Naive thymus-derived CD8-positive, alpha-beta T cell (primary cell): ENCODE measurements at regions not wholly inside any gene's neighbourhood (a gene's known extent, or its start where the extent isn't known, plus 50 kb on each side); places are given as distances from the start of the nearest gene placed in this dataset.
"Not testable (repeated sequence)": the region's sequence is repeated elsewhere in the genome, so short reads cannot be mapped to it uniquely, and the experiment has no call there.

Source experiments
- ATAC-seq, 2 donors: fragments of 150-1000 bp; cut with Tn5 transposase in 1 of 2; sonication (Bioruptor Pico), chemical (Tn5 transposase) in 1 of 2; 1 replicate in 1 of 2; 2 replicates in 1 of 2; pipeline ENCODE4 v1.10.0; 2021; ENCODE audit warnings: mild to moderate bottlenecking in 2 of 2, moderate library complexity in 2 of 2
- POLR2A ChIA-PET: fragments of 350-600 bp; sonication (Branson Sonifier 250); formaldehyde crosslinking; loops from one replicate; lab custom pipeline; 2021; ENCODE audit warnings: antibody characterized with exemption; lab: Charles Lee
- DNase-seq, 10 donors: peaks; one replicate each; pipeline versions ENCODE4 v3.0.0 to v3.0.0-alpha.2; 2020 to 2022
- H3K27ac Mint-ChIP-seq, 10 donors: one replicate each; pipeline ENCODE4 v1.8.0; 2020 to 2022; ENCODE audit warnings: mild to moderate bottlenecking in 10 of 10, mixed read lengths in 10 of 10, moderate library complexity in 4 of 10, inconsistent platforms in 1 of 10
- H3K27me3 Mint-ChIP-seq, 5 donors: one replicate each; pipeline ENCODE4 v1.8.0; 2021 to 2022; ENCODE audit warnings: mixed read lengths in 5 of 5
- H3K36me3 Mint-ChIP-seq, 3 donors: one replicate each; pipeline ENCODE4 v1.8.0; 2020 to 2022; ENCODE audit warnings: mixed read lengths in 3 of 3, mild to moderate bottlenecking in 2 of 3, inconsistent platforms in 1 of 3
- H3K4me1 Mint-ChIP-seq, 4 donors: one replicate each; pipeline ENCODE4 v1.8.0; 2021 to 2022; ENCODE audit warnings: mixed read lengths in 4 of 4
- H3K4me3 Mint-ChIP-seq, 10 donors: one replicate each; pipeline ENCODE4 v1.8.0; 2020 to 2022; ENCODE audit warnings: mild to moderate bottlenecking in 10 of 10, mixed read lengths in 10 of 10, moderate library complexity in 6 of 10, inconsistent platforms in 1 of 10
- H3K9me3 Mint-ChIP-seq, 9 donors: one replicate each; pipeline ENCODE4 v1.8.0; 2020 to 2022; ENCODE audit warnings: mixed read lengths in 9 of 9, mild to moderate bottlenecking in 3 of 9, inconsistent platforms in 1 of 9, moderate library complexity in 1 of 9

DNA sequence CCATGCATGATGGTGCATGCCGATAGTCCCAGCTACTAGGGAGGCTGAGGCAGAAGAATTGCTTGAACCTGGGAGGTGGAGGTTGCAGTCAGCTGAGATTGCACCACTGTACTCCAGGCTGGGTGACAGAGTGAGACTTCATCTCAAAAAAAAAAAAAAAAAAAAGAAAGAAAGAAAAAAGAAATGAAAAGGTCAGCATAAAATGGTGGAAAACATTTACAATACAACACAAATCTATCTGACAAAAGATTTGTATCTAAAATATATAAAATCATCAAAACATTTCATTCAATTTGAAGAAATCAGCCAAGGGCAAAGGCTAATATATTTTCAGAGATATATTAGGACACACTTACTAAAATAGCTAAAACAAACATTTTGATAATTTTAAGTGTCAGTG, 683.7 kb downstream of the DACH1 start:
- H3K36me3 Mint-ChIP-seq, POLR2A ChIA-PET, H3K27ac Mint-ChIP-seq, DNase-seq, ATAC-seq, H3K4me1 Mint-ChIP-seq, H3K4me3 Mint-ChIP-seq, H3K27me3 Mint-ChIP-seq: not testable (repeated sequence)
- peaks cover 0 to 15% (median 4%) of the 10 kb centered on the region in 9 donors for H3K9me3 Mint-ChIP-seq

DNA sequence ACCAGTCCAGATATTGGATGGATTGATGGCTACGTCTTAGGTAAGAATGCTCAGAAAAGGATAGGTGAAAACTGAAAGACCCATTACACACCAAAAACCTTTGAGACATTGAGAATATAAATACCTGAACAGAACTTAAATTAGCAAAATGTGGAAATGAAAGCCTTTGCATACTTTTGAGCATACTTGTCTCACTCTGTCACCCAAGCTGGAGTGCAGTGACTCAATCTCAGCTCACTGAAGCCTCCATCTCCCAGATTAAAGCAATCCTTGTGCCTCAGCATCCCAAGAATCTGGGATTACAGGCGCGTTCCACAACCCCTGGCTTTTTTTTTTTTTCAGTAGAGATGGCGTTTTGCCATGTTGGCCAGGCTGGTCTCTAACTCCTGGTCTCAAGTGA, 695.3 kb downstream of the DACH1 start:
- Mint-ChIP-seq H3K27ac (no peak overlapping the region), H3K4me1 (no peaks in the 10 kb centered on the region), H3K4me3 (no peak overlapping the region), H3K36me3 (no peaks in the 10 kb centered on the region), H3K9me3 (peaks cover 0 to 12% (median 0%) of the 10 kb centered on the region in 9 donors), H3K27me3 (no peaks in the 10 kb centered on the region)
- POLR2A ChIA-PET: no interaction called here
- no peak for DNase-seq
- ATAC-seq: no peak

DNA sequence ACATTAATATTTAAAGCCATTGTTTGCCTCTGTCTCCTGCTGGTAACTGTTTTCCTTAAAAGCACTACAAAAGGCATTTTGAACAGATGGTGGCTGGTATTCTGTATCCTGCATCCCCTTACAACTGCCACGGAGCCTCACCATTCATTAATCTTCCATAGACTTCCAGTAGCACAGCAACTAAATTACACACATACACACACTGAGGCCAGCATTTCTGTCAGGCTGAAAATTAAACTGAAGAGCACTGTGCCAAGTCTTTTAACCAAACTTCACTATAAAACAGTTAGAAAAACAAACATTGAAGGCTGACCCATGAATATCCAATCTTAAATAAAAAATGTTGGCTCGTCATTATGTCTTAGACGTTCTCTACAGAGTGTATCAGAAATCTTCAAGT, 697.8 kb downstream of the DACH1 start:
- Mint-ChIP-seq H3K27me3 (no peaks in the 10 kb centered on the region), H3K9me3 (peaks cover 0 to 7% (median 0%) of the 10 kb centered on the region in 9 donors), H3K36me3 (no peaks in the 10 kb centered on the region), H3K4me1 (no peaks in the 10 kb centered on the region), H3K27ac (no peak overlapping the region), H3K4me3 (no peak overlapping the region)
- DNase-seq (no peak), ATAC-seq (no peak)
- POLR2A ChIA-PET: no interaction called here

DNA sequence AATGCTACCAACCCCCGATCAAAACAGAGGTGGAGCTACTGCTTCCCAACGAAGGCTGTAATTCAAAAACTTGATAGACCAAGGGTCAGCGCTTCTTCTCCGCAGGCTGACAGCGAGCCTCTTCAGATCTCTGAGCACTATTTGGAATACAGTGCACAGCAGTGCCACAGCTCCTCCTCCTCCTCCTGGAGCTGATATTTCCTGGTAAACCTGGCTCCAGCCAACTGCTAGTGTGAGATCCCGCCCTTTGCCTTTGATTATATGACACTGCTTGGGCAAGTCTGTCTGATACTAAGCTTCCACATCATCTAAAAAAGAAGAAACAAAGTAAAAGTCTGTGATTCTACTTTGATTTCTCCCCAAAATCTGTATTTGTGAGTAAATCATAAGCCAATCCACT, 710.5 kb downstream of the DACH1 start:
- peaks cover 0 to 23% (median 0%) of the 10 kb centered on the region in 9 donors for H3K9me3 Mint-ChIP-seq
- peaks cover 0 to 4% (median 0%) of the 10 kb centered on the region in 5 donors for H3K27me3 Mint-ChIP-seq
- no peak overlapping the region for H3K4me3 Mint-ChIP-seq
- POLR2A ChIA-PET: no interaction called here
- DNase-seq (no peak), ATAC-seq (no peak)
- no peaks in the 10 kb centered on the region for H3K36me3 Mint-ChIP-seq
- no peaks in the 10 kb centered on the region for H3K4me1 Mint-ChIP-seq
- H3K27ac Mint-ChIP-seq: no peak overlapping the region

DNA sequence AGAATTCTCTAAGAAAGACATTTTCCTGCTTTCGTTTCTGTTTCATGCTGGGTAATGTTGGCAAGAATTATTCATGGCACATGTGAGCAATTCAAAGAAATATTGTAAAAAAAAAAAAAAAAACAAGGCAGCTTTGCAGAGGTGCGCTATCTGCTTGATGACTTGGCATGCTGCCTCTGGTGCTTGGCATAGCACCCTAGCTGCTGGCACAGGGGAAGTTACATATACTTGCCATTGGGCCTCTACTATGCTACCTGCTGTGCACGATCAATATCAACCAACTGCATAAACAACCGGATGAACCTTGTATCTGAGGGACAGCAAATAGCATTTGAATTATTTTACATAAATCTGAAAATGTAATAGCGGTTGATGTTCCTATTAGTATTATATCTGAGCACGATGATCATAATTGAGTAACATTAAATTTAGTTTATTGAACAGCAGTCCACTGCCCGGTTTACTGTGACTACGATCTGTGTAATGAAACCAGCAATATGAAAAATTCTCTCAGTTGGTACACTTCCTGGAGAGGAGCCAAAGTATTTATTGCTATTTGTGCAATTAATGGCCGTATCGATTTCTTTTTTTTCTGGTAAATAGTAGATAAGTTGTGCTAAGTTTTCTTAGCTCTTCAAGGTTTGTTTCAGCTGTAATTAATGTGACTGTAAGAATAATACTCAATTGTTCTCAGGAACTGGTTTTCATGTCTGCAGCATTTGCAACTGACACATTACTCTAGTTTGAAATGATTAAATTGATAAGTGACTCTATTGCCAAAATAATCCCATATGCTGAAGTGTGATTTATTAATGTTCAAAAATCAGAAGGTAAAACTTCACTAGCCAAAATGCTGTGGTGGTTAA, 717.3 kb downstream of the DACH1 start:
- H3K27me3 Mint-ChIP-seq: no peaks in the 10 kb centered on the region
- H3K4me3 Mint-ChIP-seq: no peak overlapping the region
- H3K9me3 Mint-ChIP-seq: peaks cover 0 to 14% (median 2%) of the 10 kb centered on the region in 9 donors
- no peak overlapping the region for H3K27ac Mint-ChIP-seq
- POLR2A ChIA-PET: no interaction called here
- DNase-seq (no peak), ATAC-seq (no peak)
- H3K36me3 Mint-ChIP-seq: no peaks in the 10 kb centered on the region
- no peaks in the 10 kb centered on the region for H3K4me1 Mint-ChIP-seq

DNA sequence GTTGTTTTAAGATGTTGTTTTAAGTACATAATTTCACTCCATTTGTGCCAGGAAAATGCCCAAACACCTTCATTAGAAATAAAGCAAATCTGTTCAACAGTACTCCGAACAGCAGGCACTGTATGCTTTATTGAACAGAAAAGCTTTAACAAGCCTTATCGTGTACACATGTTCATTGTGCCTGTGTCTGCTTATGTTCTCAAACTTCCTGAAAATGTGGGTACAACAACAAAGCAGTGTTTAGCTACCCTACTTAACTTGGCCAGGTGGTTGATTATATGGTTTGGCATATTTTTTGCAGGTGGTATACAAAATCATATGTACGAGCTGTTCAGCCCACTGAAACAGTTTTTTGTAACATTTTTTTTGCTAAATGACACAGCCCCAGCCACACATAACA, 718.0 kb downstream of the DACH1 start:
- Mint-ChIP-seq H3K4me1 (no peaks in the 10 kb centered on the region), H3K4me3 (no peak overlapping the region), H3K9me3 (peaks cover 0 to 8% (median 2%) of the 10 kb centered on the region in 9 donors), H3K27me3 (no peaks in the 10 kb centered on the region), H3K36me3 (no peaks in the 10 kb centered on the region), H3K27ac (no peak overlapping the region)
- POLR2A ChIA-PET: no interaction called here
- ATAC-seq (no peak), DNase-seq (no peak)

GRCh38 chr13:71148396-71148795, 718.6 kb downstream of the DACH1 start:
- H3K27ac Mint-ChIP-seq: no peak overlapping the region
- no peak for ATAC-seq
- peaks cover 0 to 6% (median 0%) of the 10 kb centered on the region in 9 donors for H3K9me3 Mint-ChIP-seq
- H3K4me1 Mint-ChIP-seq: no peaks in the 10 kb centered on the region
- DNase-seq: no peak
- H3K4me3 Mint-ChIP-seq: no peak overlapping the region
- POLR2A ChIA-PET: no interaction called here
- H3K36me3 Mint-ChIP-seq: no peaks in the 10 kb centered on the region
- no peaks in the 10 kb centered on the region for H3K27me3 Mint-ChIP-seq

- Mint-ChIP-seq H3K4me1 (no peaks in the 10 kb centered on the region), H3K27me3 (no peaks in the 10 kb centered on the region), H3K4me3 (no peak overlapping the region), H3K9me3 (peaks cover 0 to 3% (median 0%) of the 10 kb centered on the region in 9 donors), H3K36me3 (no peaks in the 10 kb centered on the region), H3K27ac (no peak overlapping the region)
- POLR2A ChIA-PET: no interaction called here
- ATAC-seq: no peak
- DNase-seq: no peak
Measured at GRCh38 chr13:71144883-71145282, 722.1 kb downstream of the DACH1 start.

DNA sequence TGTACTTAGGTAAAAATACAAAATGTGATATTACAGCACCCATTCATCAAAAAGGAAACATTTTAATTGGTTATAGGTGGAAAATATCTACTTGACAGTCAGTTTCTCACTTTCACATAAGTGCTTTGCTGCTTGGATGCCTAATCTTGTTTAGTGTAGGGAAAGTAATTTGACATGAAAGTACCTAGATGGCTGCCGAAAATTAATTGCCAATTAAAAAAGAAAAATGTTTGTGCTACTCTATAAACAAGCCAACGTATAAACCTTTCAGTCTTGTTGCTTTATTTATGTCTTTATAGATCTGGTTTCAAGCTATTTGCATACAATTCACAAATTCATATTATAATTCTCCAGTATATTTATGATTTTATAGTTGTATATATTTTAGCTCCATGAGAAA, 729.9 kb downstream of the DACH1 start:
- H3K27ac Mint-ChIP-seq: no peak overlapping the region
- no peaks in the 10 kb centered on the region for H3K27me3 Mint-ChIP-seq
- H3K9me3 Mint-ChIP-seq: peaks cover 0 to 10% (median 0%) of the 10 kb centered on the region in 9 donors
- H3K36me3 Mint-ChIP-seq: no peaks in the 10 kb centered on the region
- DNase-seq (no peak), ATAC-seq (no peak)
- no peaks in the 10 kb centered on the region for H3K4me1 Mint-ChIP-seq
- POLR2A ChIA-PET: no interaction called here
- H3K4me3 Mint-ChIP-seq: no peak overlapping the region

DNA sequence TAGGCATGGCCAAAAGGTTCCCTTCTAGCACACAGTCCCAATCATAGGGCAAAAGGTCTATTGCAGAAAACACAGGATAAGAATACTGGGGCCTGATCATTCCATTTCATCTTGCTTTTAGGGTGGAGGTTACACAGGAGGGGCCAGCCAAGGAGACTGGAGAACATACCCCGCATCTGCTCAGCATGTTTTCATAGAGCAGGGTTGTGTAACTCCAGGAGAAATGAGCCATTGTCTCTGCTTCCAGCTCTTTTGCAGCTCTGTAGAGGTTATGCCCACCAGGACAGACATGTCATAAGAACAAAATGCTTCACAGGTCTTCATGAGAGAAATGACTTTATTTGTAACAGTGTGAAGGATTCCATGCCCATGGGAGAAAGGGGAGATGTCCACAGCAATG, 742.8 kb downstream of the DACH1 start:
- no peak for ATAC-seq
- no peak overlapping the region for H3K4me3 Mint-ChIP-seq
- POLR2A ChIA-PET: no interaction called here

GRCh38 chr13:71118779-71119364, 748.1 kb downstream of the DACH1 start:
- ATAC-seq (no peak), DNase-seq (no peak)
- H3K27me3 Mint-ChIP-seq: no peaks in the 10 kb centered on the region
- peaks cover 0 to 9% (median 0%) of the 10 kb centered on the region in 9 donors for H3K9me3 Mint-ChIP-seq
- H3K4me1 Mint-ChIP-seq: no peaks in the 10 kb centered on the region
- no peaks in the 10 kb centered on the region for H3K36me3 Mint-ChIP-seq
- H3K27ac Mint-ChIP-seq: no peak overlapping the region
- H3K4me3 Mint-ChIP-seq: no peak overlapping the region
- POLR2A ChIA-PET: no interaction called here

More for the DNA sequence above, 742.8 kb downstream of the DACH1 start:
- Mint-ChIP-seq H3K9me3 (peaks cover 0 to 18% (median 0%) of the 10 kb centered on the region in 9 donors), H3K4me1 (no peaks in the 10 kb centered on the region), H3K27me3 (peaks cover 0 to 2% (median 0%) of the 10 kb centered on the region in 5 donors), H3K36me3 (no peaks in the 10 kb centered on the region), H3K27ac (no peak overlapping the region)
- DNase-seq: no peak

- no peaks in the 10 kb centered on the region for H3K36me3 Mint-ChIP-seq
- no peaks in the 10 kb centered on the region for H3K4me1 Mint-ChIP-seq
- peaks cover 0 to 9% (median 0%) of the 10 kb centered on the region in 9 donors for H3K9me3 Mint-ChIP-seq
- ATAC-seq (no peak), DNase-seq (no peak)
- H3K27me3 Mint-ChIP-seq: no peaks in the 10 kb centered on the region
- no peak overlapping the region for H3K4me3 Mint-ChIP-seq
- POLR2A ChIA-PET: no interaction called here
- H3K27ac Mint-ChIP-seq: no peak overlapping the region
Measured at GRCh38 chr13:71117920-71118319, 749.1 kb downstream of the DACH1 start.

GRCh38 chr13:71115301-71115700, 751.7 kb downstream of the DACH1 start:
- POLR2A ChIA-PET: no interaction called here
- ATAC-seq (no peak), DNase-seq (no peak)
- Mint-ChIP-seq H3K27me3 (no peaks in the 10 kb centered on the region), H3K4me3 (no peak overlapping the region), H3K4me1 (no peaks in the 10 kb centered on the region), H3K9me3 (peaks cover 0 to 4% (median 0%) of the 10 kb centered on the region in 9 donors), H3K36me3 (no peaks in the 10 kb centered on the region), H3K27ac (no peak overlapping the region)
